GM18858 (cell line): ENCODE measurements at regions not wholly inside any gene's neighbourhood (a gene's known extent, or its start where the extent isn't known, plus 50 kb on each side); places are given as distances from the start of the nearest gene placed in this dataset.

Experiments
- ATAC-seq: cut with Tn5 transposase; IDR thresholded peaks from one replicate; pipeline ENCODE4 v1.9.1; 2021; ENCODE audit not compliant: unreplicated experiment

GRCh38 chr1:4010814-4011605, 110.9 kb upstream of the C1orf174 start:
- no peak for ATAC-seq

DNA sequence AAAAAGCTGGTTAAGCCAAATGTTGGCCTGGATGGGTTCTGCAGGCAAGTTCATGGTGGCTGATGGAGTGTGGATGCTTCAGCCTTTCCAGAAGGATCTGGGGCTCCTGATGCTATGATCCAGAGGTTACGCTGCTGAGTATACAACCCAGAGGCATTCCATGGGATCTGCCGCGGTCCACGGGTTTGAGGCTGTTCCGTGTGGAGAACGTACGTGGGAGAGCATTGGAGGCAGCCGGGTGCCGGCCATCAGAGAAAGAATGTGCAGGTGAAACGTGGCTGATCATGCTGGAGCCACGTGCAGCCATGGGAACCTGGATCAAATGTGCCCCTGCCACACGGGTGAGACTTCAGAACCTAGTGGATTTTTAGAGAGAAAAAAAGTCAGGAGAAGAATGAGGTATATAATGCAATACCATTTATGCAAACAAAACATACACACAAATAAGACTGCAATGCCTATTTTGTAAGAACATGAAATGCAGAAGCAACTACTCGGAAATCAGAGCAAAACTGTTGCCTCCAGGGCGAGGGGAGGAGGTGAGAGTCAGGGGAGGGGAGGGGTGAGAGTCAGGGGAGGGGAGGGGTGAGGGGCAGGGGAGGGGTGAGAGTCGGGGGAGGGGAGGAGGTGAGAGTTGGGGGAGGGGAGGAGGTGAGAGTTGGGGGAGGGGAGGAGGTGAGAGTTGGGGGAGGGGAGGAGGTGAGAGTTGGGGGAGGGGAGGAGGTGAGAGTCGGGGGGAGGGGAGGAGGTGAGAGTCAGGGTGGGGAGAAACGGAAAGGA, 116.5 kb upstream of the C1orf174 start:
- ATAC-seq = no peak

- no peak for ATAC-seq
Observed at GRCh38 chr1:4017636-4018365, 117.7 kb upstream of the C1orf174 start.

- no peak for ATAC-seq
Observed at GRCh38 chr1:4018466-4019146, 118.5 kb upstream of the C1orf174 start.

- no peak for ATAC-seq
Observed at GRCh38 chr1:4019147-4019521, 119.1 kb upstream of the C1orf174 start.

DNA sequence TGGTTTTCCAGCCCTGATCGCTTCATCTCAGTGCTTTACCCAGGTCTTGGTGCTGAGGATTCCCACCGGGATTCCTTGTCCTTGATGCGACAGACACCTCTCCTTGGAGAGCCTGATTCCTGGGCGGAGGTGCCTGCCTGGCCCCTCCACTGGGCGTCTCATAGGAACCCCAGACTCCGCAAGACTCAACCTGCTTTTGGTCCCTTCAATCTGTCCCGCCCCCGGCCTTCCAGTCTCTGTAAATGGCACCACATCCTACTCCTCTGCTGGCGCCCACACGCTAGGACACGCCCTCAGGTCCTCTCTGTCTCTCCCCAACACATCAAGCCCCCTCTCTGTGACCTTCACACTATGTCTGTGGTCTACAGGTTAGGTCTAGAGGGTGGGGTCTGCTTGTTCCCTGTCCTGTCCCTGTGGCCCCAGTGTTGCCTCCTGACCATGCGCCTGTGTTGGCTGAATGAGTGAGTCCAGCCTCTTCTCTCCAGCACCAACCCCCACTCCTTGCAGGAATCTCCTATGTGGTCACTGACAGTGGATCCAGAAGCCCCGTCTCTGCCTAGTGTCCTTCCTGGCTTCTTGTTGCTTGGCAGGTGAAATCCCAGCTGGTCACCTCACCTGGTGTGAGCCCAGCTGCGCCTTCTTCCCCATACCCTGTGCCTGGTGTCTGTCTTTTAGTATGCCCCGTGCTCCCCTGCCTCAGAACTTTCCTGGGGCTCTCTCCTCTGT, 119.7 kb upstream of the C1orf174 start:
- ATAC-seq = no peak

DNA sequence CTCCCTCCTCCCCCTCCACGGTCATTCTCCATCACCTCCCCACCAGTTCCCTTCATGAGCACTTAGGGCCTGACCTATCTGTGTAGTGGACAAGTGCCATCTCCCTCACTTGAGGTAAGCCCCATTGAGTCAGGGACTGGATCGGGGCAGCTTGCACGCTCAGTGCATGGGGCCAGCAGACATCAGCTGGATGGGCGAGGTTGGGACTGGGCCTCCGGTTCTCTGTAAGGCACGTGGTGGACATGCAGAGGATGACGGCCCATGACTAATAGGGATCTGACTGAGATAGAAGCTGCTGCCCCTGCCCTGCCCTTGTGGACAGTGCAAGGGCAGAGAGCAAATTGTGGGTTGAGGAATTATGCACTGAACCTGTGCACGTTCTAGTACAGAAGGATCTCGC, 120.4 kb upstream of the C1orf174 start:
- ATAC-seq = no peak

DNA sequence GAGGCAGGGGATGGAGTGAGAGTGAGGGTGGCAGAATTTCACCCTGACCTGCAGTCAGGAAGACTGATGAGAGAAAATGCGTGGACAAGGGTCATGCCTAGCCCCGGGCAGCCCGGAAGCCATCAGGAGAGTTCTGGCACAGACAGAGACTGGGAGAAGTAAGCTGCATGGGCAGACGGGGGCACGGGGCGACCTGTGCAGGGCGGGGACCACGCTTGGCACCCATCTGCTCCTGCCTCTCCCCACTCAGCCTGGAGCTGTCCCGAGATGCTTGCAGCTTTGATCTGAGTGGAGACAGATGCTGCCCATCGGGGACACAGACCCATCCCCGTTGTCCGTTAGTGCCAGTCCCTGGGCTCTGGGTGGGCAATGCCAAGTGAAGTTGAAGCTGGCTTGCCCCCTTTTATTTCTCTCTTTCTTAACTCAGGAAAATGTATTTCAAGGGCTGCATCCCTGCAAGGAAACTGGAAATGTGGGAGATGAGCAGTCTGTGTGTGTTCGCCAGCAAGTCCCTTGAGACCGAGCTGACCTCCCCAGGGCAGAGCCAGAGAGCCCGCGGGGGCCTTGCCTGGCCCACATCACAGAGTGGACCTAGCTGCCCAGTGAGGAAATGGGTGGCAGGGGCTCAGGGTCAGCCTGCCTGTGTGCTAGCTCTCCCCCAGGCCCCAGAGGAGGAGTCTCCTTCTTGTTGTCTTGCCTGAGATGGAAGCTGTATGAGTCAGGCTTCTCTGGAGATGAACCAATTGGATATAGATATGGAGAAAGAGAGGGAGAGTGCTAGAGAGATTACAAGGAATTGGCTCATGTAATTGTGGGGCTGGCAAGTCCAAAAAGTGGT, 121.3 kb upstream of the C1orf174 start:
- no peak for ATAC-seq

- ATAC-seq = no peak
Observed at GRCh38 chr1:4021974-4022268, 121.8 kb upstream of the C1orf174 start.

- ATAC-seq = no peak
Observed at GRCh38 chr1:4022715-4023114, 122.6 kb upstream of the C1orf174 start.

- ATAC-seq = no peak
Observed at GRCh38 chr1:4023678-4024077, 123.6 kb upstream of the C1orf174 start.

- ATAC-seq = no peak
Observed at GRCh38 chr1:4024811-4025210, 124.7 kb upstream of the C1orf174 start.

DNA sequence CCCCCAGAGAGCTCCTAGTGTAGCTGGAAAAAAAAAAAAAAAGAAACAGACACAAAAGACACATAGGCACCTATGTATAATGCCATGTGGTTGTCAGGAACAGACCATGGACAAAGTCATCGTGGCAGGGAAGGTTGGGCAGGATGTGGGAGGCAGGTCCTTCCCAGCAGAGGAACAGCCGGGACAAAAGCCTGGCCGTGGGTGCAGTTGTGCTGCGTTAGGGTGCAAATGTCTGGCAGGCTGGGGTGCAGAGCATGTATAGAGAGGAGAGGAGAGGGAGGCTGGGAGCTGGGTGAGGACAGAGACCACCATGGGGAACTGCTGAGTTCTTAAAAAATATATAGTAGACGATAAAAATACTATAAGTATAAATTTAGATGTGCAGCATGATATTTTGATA, 125.7 kb upstream of the C1orf174 start:
- ATAC-seq = no peak

GRCh38 chr1:4027008-4027407, 126.9 kb upstream of the C1orf174 start:
- no peak for ATAC-seq

- ATAC-seq = no peak
Observed at GRCh38 chr1:4027492-4028138, 127.5 kb upstream of the C1orf174 start.

DNA sequence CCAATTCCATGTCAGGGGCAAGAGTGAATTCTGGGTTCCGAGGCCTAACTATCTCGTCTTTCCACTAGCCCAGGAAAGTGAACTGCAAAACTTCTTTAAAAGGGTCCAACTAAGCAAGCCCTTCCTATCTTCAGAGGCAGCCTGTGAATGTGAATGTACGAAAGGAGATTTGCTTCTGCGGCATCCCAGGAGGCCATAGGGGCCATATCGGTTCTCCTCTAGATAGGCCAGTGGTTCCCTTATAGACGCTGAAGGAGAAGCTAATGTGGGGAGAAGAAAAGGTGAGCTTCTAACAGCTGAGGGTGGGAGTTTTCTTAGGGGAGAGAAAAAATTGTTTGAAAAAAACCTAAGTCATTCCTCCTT, 128.0 kb upstream of the C1orf174 start:
- ATAC-seq = no peak

GRCh38 chr1:4029376-4029775, 129.3 kb upstream of the C1orf174 start:
- no peak for ATAC-seq

DNA sequence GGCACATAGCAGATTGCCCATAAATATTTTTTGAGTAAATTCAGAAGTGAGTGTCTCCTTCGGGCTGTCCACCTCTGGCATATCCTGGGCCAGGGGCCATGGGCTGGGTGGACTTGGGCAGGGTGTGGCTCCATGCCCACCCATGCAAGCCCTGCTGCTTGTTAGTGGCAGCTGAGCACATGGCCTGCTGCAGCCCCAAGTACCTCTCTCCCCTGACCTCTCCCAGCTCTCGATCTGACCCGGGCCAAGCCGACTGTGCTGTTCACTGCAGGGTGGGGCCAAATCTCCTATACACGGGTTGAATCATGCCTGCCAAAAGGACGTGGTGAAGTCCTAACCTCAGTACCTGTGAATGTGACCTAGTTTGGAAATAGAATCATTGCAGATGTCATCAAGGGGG, 132.5 kb upstream of the C1orf174 start:
- no peak for ATAC-seq

DNA sequence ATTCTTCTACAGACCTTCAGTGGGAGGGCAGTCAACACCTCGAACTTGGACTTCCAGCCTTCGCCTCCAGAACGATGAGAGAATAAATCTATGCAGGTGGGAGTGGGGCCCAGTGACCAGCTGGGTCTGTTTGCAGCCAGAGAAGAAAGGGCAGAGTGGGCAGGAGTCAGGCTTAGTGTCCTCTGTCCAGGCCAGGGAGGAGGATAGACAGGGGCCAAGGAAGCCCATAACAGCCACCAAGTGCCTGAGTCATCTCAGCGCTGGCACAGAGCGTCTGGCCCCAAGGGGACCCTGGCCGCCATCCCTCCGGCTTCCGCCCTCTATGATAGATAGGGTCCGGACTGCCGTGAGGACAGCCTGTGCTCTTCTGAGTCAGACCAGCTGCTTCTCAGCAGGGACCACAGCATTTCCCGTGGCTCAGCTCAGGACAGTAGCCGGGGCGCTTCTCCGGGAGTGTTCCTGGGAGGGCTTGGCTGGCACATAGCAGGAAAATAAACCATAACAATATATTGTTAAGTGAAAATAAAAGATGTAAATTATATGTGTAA, 133.1 kb upstream of the C1orf174 start:
- no peak for ATAC-seq
